Liver (tissue), 8 donors: ENCODE measurements at regions not wholly inside any gene's neighbourhood (a gene's known extent, or its start where the extent isn't known, plus 50 kb on each side); places are given as distances from the start of the nearest gene placed in this dataset.

Experiments
- DNase-seq: peaks from one replicate; pipeline ENCODE4 v3.0.0-alpha.2; 2017; ENCODE audit warnings: low spot score
- H3K27ac ChIP-seq, 2 donors: one replicate each; pipeline ENCODE4 v1.7.0; 2013; ENCODE audit warnings: inconsistent platforms in 2 of 2, low read length in 2 of 2, control low read depth in 1 of 2, low read depth in 1 of 2, mild to moderate bottlenecking in 1 of 2
- H3K27me3 ChIP-seq, 4 donors: one replicate each; pipeline versions ENCODE4 v1.6.1 to v1.7.0; 2013; ENCODE audit warnings: low read length in 3 of 4, inconsistent platforms in 1 of 4, mild to moderate bottlenecking in 1 of 4, moderate library complexity in 1 of 4; ENCODE audit not compliant: control insufficient read depth in 4 of 4, insufficient read depth in 4 of 4
- H3K36me3 ChIP-seq, 4 donors: one replicate each; pipeline versions ENCODE4 v1.6.1 to v1.7.0; 2013; ENCODE audit warnings: low read length in 3 of 4, mild to moderate bottlenecking in 3 of 4, low read depth in 1 of 4, moderate library complexity in 1 of 4; ENCODE audit not compliant: control insufficient read depth in 4 of 4, insufficient read depth in 3 of 4
- H3K4me1 ChIP-seq, 4 donors: one replicate each; pipeline versions ENCODE4 v1.6.1 to v1.7.0; 2013; ENCODE audit warnings: low read length in 3 of 4, mild to moderate bottlenecking in 3 of 4, moderate library complexity in 1 of 4; ENCODE audit not compliant: control insufficient read depth in 4 of 4, insufficient read depth in 4 of 4
- H3K4me3 ChIP-seq, 3 donors: one replicate each; pipeline versions ENCODE4 v1.6.1 to v1.7.0; 2013; ENCODE audit warnings: low read length in 3 of 3, control low read depth in 1 of 3, low read depth in 1 of 3, mild to moderate bottlenecking in 1 of 3
- H3K9ac ChIP-seq, 2 donors: one replicate each; pipeline ENCODE4 v1.7.0; 2013; ENCODE audit warnings: low read length in 2 of 2, mild to moderate bottlenecking in 2 of 2, moderate library complexity in 2 of 2, control low read depth in 1 of 2, low read depth in 1 of 2
- H3K9me3 ChIP-seq, 4 donors: one replicate each; pipeline versions ENCODE4 v1.6.1 to v1.7.0; 2013; ENCODE audit warnings: low read length in 3 of 4; ENCODE audit not compliant: control insufficient read depth in 4 of 4
- ATF3 ChIP-seq: IDR thresholded peaks from 2 replicates; pipeline ENCODE4 v1.6.1; 2016; ENCODE audit warnings: antibody characterized with exemption
- CTCF ChIP-seq: fragments of 150-350 bp; IDR thresholded peaks from 2 replicates; pipeline ENCODE4 v1.5.1; 2017; ENCODE audit warnings: improper control_type of control experiment, low read depth, low read length; ENCODE audit not compliant: missing input control
- EGR1 ChIP-seq, 2 donors: IDR thresholded peaks; 2 replicates each; pipeline ENCODE4 v1.6.1; 2016 to 2018; ENCODE audit warnings: antibody characterized with exemption in 2 of 2, low read depth in 2 of 2
- FOXA1 ChIP-seq: IDR thresholded peaks from 2 replicates; pipeline ENCODE4 v1.6.1; 2016; ENCODE audit warnings: antibody characterized with exemption
- GABPA ChIP-seq, 2 donors: IDR thresholded peaks in 1 of 2; conservative IDR thresholded peaks in 1 of 2; 2 replicates each; pipeline ENCODE4 v1.6.1; 2016; ENCODE audit warnings: antibody characterized with exemption in 2 of 2, mild to moderate bottlenecking in 1 of 2, moderate library complexity in 1 of 2
- HNF4A ChIP-seq, 2 donors: conservative IDR thresholded peaks; 2 replicates each; pipeline ENCODE4 v1.6.1; 2016; ENCODE audit warnings: antibody characterized with exemption in 2 of 2, mild to moderate bottlenecking in 2 of 2
- JUND ChIP-seq, 2 donors: IDR thresholded peaks; 2 replicates each; pipeline ENCODE4 v1.6.1; 2016; ENCODE audit warnings: antibody characterized with exemption in 2 of 2
- MAX ChIP-seq: IDR thresholded peaks from 2 replicates; pipeline ENCODE4 v1.6.1; 2016; ENCODE audit warnings: antibody characterized with exemption
- NR2F2 ChIP-seq: IDR thresholded peaks from 2 replicates; pipeline ENCODE4 v1.6.1; 2016; ENCODE audit warnings: antibody characterized with exemption
- RAD21 ChIP-seq, 2 donors: IDR thresholded peaks; 2 replicates each; pipeline ENCODE4 v1.6.1; 2016; ENCODE audit warnings: antibody characterized with exemption in 2 of 2, mild to moderate bottlenecking in 2 of 2
- REST ChIP-seq: IDR thresholded peaks from 2 replicates; pipeline ENCODE4 v1.6.1; 2016; ENCODE audit warnings: antibody characterized with exemption, mild to moderate bottlenecking
- RXRA ChIP-seq, 2 donors: IDR thresholded peaks; 2 replicates each; pipeline ENCODE4 v1.6.1; 2017 to 2018; ENCODE audit warnings: antibody characterized with exemption in 2 of 2, mild to moderate bottlenecking in 1 of 2
- SP1 ChIP-seq: IDR thresholded peaks from 2 replicates; pipeline ENCODE4 v1.6.1; 2018; ENCODE audit warnings: antibody characterized with exemption, mild to moderate bottlenecking
- TAF1 ChIP-seq: conservative IDR thresholded peaks from 2 replicates; pipeline ENCODE4 v1.6.1; 2016; ENCODE audit warnings: antibody characterized with exemption, mild to moderate bottlenecking
- YY1 ChIP-seq: IDR thresholded peaks from 2 replicates; pipeline ENCODE4 v1.6.1; 2016; ENCODE audit warnings: antibody characterized with exemption, mild to moderate bottlenecking
- ZBTB33 ChIP-seq: IDR thresholded peaks from 2 replicates; pipeline ENCODE4 v1.6.1; 2016; ENCODE audit warnings: antibody characterized with exemption
- WGBS: extraction: QIAGEN DNeasy Blood & Tissue Kit; methylation state at CpG from one replicate; pipeline ENCODE4 v1.1.7; 2013; 5-methylcytosine and 5-hydroxymethylcytosine counted together
- donor health status: healthy.
- donor health status: healthy.
- donor health status: healthy.
- donor health status: healthy.
- donor health status: healthy.

GRCh38 chr6:44500074-44500473 is 112.6 kb downstream of the CDC5L start:
- 95% methylated on average over 6 of the region's 6 CpGs for WGBS
- no peaks in the 10 kb centered on the region for H3K27me3 ChIP-seq
- no peak for DNase-seq
- H3K4me3 ChIP-seq, result no peak overlapping the region
- no peaks in the 10 kb centered on the region for H3K36me3 ChIP-seq
- no peak for TF ChIP-seq HNF4A (conservative IDR thresholded peaks at IDR 0.05)
- TF ChIP-seq MAX, result no peak
- TF ChIP-seq EGR1 (IDR thresholded peaks at IDR 0.05; ENCODE audit: low read depth in 2 of 2), result no peak
- TF ChIP-seq CTCF, result no peak
- no peak for TF ChIP-seq SP1
- TF ChIP-seq TAF1, result no peak
- TF ChIP-seq YY1, result no peak
- TF ChIP-seq NR2F2, result no peak
- no peak for TF ChIP-seq FOXA1
- H3K4me1 ChIP-seq, result no peaks in the 10 kb centered on the region
- no peak overlapping the region for H3K27ac ChIP-seq
- H3K9me3 ChIP-seq, result peaks cover 0 to 4% (median 0%) of the 10 kb centered on the region in 4 donors
- no peak overlapping the region for H3K9ac ChIP-seq

- Histone ChIP-seq H3K9ac (no peak overlapping the region), H3K4me3 (no peak overlapping the region), H3K36me3 (no peaks in the 10 kb centered on the region), H3K27ac (no peak overlapping the region), H3K27me3 (no peaks in the 10 kb centered on the region), H3K4me1 (no peaks in the 10 kb centered on the region), H3K9me3 (peaks cover 0 to 4% (median 0%) of the 10 kb centered on the region in 4 donors)
- WGBS, result 65% methylated on average over 4 of the region's 4 CpGs
- TF ChIP-seq ATF3 (no peak), HNF4A (conservative IDR thresholded peaks at IDR 0.05) (no peak), JUND (IDR thresholded peaks at IDR 0.05) (no peak), RAD21 (IDR thresholded peaks at IDR 0.05) (no peak), EGR1 (IDR thresholded peaks at IDR 0.05; ENCODE audit: low read depth in 2 of 2) (no peak), GABPA (IDR thresholded peaks at IDR 0.05 in 1 of 2, conservative IDR thresholded peaks at IDR 0.05 in 1 of 2) (no peak), REST (no peak), RXRA (IDR thresholded peaks at IDR 0.05) (no peak), CTCF (no peak), FOXA1 (no peak), ZBTB33 (no peak)
- DNase-seq, result no peak
These were observed 116.0 kb downstream of the CDC5L start for GRCh38 chr6:44503471-44503870.
